Parathyroid adenoma (tissue), 2 donors: ENCODE measurements at regions not wholly inside any gene's neighbourhood (a gene's known extent, or its start where the extent isn't known, plus 50 kb on each side); places are given as distances from the start of the nearest gene placed in this dataset.

Source experiments
- H2AFZ ChIP-seq: fragments of 300-600 bp; sonication (generic); one replicate; pipeline ENCODE4 v1.7.0; 2017; ENCODE audit warnings: antibody characterized with exemption, mild to moderate bottlenecking
- H3K27ac ChIP-seq: fragments of 300-600 bp; sonication (generic); one replicate; pipeline ENCODE4 v1.7.0; 2017
- H3K27me3 ChIP-seq: fragments of 300-600 bp; sonication (generic); one replicate; pipeline ENCODE4 v1.7.0; 2017; ENCODE audit warnings: low read length; ENCODE audit not compliant: control insufficient read depth, insufficient read depth
- H3K36me3 ChIP-seq: fragments of 300-600 bp; sonication (generic); one replicate; pipeline ENCODE4 v1.7.0; 2017; ENCODE audit warnings: low read length; ENCODE audit not compliant: control insufficient read depth, insufficient read depth
- H3K4me1 ChIP-seq: fragments of 300-600 bp; sonication (generic); one replicate; pipeline ENCODE4 v1.7.0; 2017; ENCODE audit warnings: control low read depth
- H3K4me2 ChIP-seq: fragments of 300-600 bp; sonication (generic); one replicate; pipeline ENCODE4 v1.7.0; 2017; ENCODE audit warnings: low read length
- H3K4me3 ChIP-seq: fragments of 300-600 bp; sonication (generic); one replicate; pipeline ENCODE4 v1.7.0; 2017; ENCODE audit warnings: low read depth, low read length
- H3K79me2 ChIP-seq: fragments of 300-600 bp; sonication (generic); one replicate; pipeline ENCODE4 v1.7.0; 2017; ENCODE audit warnings: control low read depth
- H3K9ac ChIP-seq: fragments of 300-600 bp; sonication (generic); one replicate; pipeline ENCODE4 v1.7.0; 2017; ENCODE audit warnings: mild to moderate bottlenecking
- H3K9me3 ChIP-seq: fragments of 300-600 bp; sonication (generic); one replicate; pipeline ENCODE4 v1.7.0; 2017; ENCODE audit warnings: low read length; ENCODE audit not compliant: control insufficient read depth
- CTCF ChIP-seq: fragments of 300-600 bp; sonication (generic); IDR thresholded peaks from one replicate; pipeline ENCODE4 v1.7.0; 2017; ENCODE audit warnings: antibody characterized with exemption, mild to moderate bottlenecking
- donor health status: primary hyperparathyroidism.

GRCh38 chr19:29113838-29114237, 99.1 kb downstream of the UQCRFS1 start:
- no peaks in the 10 kb centered on the region for H3K27me3 ChIP-seq
- TF ChIP-seq CTCF, result no peak
- no peak overlapping the region for H3K9ac ChIP-seq
- H3K27ac ChIP-seq, result no peak overlapping the region
- no peak overlapping the region for H3K4me3 ChIP-seq
- H3K9me3 ChIP-seq, result no peaks in the 10 kb centered on the region
- H3K36me3 ChIP-seq, result no peaks in the 10 kb centered on the region
- no peak overlapping the region for H3K4me2 ChIP-seq
- H3K79me2 ChIP-seq, result no peaks in the 10 kb centered on the region
- no peaks in the 10 kb centered on the region for H3K4me1 ChIP-seq
- no peak overlapping the region for H2AFZ ChIP-seq

- Histone ChIP-seq H3K9me3 (no peaks in the 10 kb centered on the region), H3K9ac (no peak overlapping the region), H3K79me2 (no peaks in the 10 kb centered on the region), H2AFZ (no peak overlapping the region), H3K4me2 (no peak overlapping the region), H3K27me3 (no peaks in the 10 kb centered on the region), H3K27ac (no peak overlapping the region), H3K36me3 (no peaks in the 10 kb centered on the region), H3K4me3 (no peak overlapping the region), H3K4me1 (no peaks in the 10 kb centered on the region)
- TF ChIP-seq CTCF, result no peak
Measured at GRCh38 chr19:29111576-29111975, 101.4 kb downstream of the UQCRFS1 start.

GRCh38 chr19:29107831-29108230, 105.1 kb downstream of the UQCRFS1 start:
- H3K4me2 ChIP-seq, result no peak overlapping the region
- TF ChIP-seq CTCF, result no peak

GRCh38 chr19:29106346-29106885, 106.5 kb downstream of the UQCRFS1 start:
- no peaks in the 10 kb centered on the region for H3K9me3 ChIP-seq
- H3K4me3 ChIP-seq, result no peak overlapping the region
- no peaks in the 10 kb centered on the region for H3K27me3 ChIP-seq
- no peaks in the 10 kb centered on the region for H3K79me2 ChIP-seq
- no peaks in the 10 kb centered on the region for H3K4me1 ChIP-seq
- H3K36me3 ChIP-seq, result no peaks in the 10 kb centered on the region
- no peak for TF ChIP-seq CTCF
- no peak overlapping the region for H2AFZ ChIP-seq
- no peak overlapping the region for H3K4me2 ChIP-seq
- H3K9ac ChIP-seq, result no peak overlapping the region
- H3K27ac ChIP-seq, result no peak overlapping the region

More at GRCh38 chr19:29107831-29108230, 105.1 kb downstream of the UQCRFS1 start:
- H3K79me2 ChIP-seq, result no peaks in the 10 kb centered on the region
- H3K9me3 ChIP-seq, result no peaks in the 10 kb centered on the region
- no peaks in the 10 kb centered on the region for H3K4me1 ChIP-seq
- H3K27me3 ChIP-seq, result no peaks in the 10 kb centered on the region
- no peak overlapping the region for H3K9ac ChIP-seq
- no peaks in the 10 kb centered on the region for H3K36me3 ChIP-seq
- H3K4me3 ChIP-seq, result no peak overlapping the region
- no peak overlapping the region for H3K27ac ChIP-seq
- H2AFZ ChIP-seq, result no peak overlapping the region

GRCh38 chr19:29105629-29106292, 107.2 kb downstream of the UQCRFS1 start:
- no peaks in the 10 kb centered on the region for H3K36me3 ChIP-seq
- H3K27ac ChIP-seq, result no peak overlapping the region
- TF ChIP-seq CTCF, result no peak
- H2AFZ ChIP-seq, result no peak overlapping the region
- H3K27me3 ChIP-seq, result no peaks in the 10 kb centered on the region
- no peak overlapping the region for H3K4me2 ChIP-seq
- no peaks in the 10 kb centered on the region for H3K9me3 ChIP-seq
- H3K4me1 ChIP-seq, result no peaks in the 10 kb centered on the region
- no peak overlapping the region for H3K4me3 ChIP-seq
- no peak overlapping the region for H3K9ac ChIP-seq
- H3K79me2 ChIP-seq, result no peaks in the 10 kb centered on the region
